AG04449 (cell line): ENCODE measurements at regions not wholly inside any gene's neighbourhood (a gene's known extent, or its start where the extent isn't known, plus 50 kb on each side); places are given as distances from the start of the nearest gene placed in this dataset.

Experiments
- CTCF ChIA-PET: fragments of 350-600 bp; formaldehyde crosslinking; extraction: SDS; loops from one replicate; lab custom pipeline; 2021; ENCODE audit warnings: antibody characterized with exemption; lab: Yijun Ruan, JAX
- POLR2A ChIA-PET: fragments of 400-600, 350-600 bp; formaldehyde crosslinking; extraction: SDS; loops from one replicate; lab custom pipeline; 2020; ENCODE audit warnings: antibody characterized with exemption, inconsistent platforms; lab: Yijun Ruan, JAX
- DNase-seq: peaks from one replicate; pipeline ENCODE4 v3.0.0-alpha.2; 2010; ENCODE audit warnings: low read depth, low spot score
- H3K4me3 ChIP-seq: 2 replicates; pipeline ENCODE4 v1.5.1; 2011; ENCODE audit warnings: low read depth, mild to moderate bottlenecking, control low read depth, low read length
- CTCF ChIP-seq: IDR thresholded peaks from one replicate; pipeline ENCODE4 v1.5.1; 2011; ENCODE audit warnings: mild to moderate bottlenecking, moderate library complexity, low read length, control low read depth, inconsistent platforms; ENCODE audit not compliant: insufficient read depth; ENCODE audit errors: missing control alignments

GRCh38 chr16:66130296-66130905 lies 236.1 kb upstream of the CDH5 start:
- CTCF ChIA-PET = interaction anchor here (1.1 kb wide), 2 partner anchors 12 to 478 kb away, joined by 3 to 4 read pairs; no protein-coding TSS in a partner anchor
- TF ChIP-seq CTCF = no peak
- no peak overlapping the region for H3K4me3 ChIP-seq

GRCh38 chr16:66129196-66129595 lies 237.3 kb upstream of the CDH5 start:
- no peak overlapping the region for H3K4me3 ChIP-seq
- ChIA-PET CTCF (interaction anchor here (0.5 kb wide), 1 partner anchor 100 kb away, joined by 3 read pairs; no protein-coding TSS in a partner anchor), POLR2A (no interaction called here)
- DNase-seq = no peak
- no peak for TF ChIP-seq CTCF

More at GRCh38 chr16:66130296-66130905, 236.1 kb upstream of the CDH5 start:
- no peak for DNase-seq
- POLR2A ChIA-PET = interaction anchor here (0.9 kb wide), 1 partner anchor 23 kb away, joined by 5 read pairs; no protein-coding TSS in a partner anchor

- H3K4me3 ChIP-seq = no peak overlapping the region
- DNase-seq = no peak
- ChIA-PET CTCF (no interaction called here), POLR2A (no interaction called here)
- no peak for TF ChIP-seq CTCF
Measured at GRCh38 chr16:66128371-66128770, 238.1 kb upstream of the CDH5 start.

GRCh38 chr16:66127459-66128370 lies 238.8 kb upstream of the CDH5 start:
- H3K4me3 ChIP-seq = no peak overlapping the region
- DNase-seq = no peak
- ChIA-PET CTCF (no interaction called here), POLR2A (no interaction called here)
- no peak for TF ChIP-seq CTCF

GRCh38 chr16:66121466-66121865 lies 245.0 kb upstream of the CDH5 start:
- ChIA-PET POLR2A (no interaction called here), CTCF (interaction anchor here (0.9 kb wide), 1 partner anchor 63 kb away, joined by 3 read pairs; no protein-coding TSS in a partner anchor)
- no peak overlapping the region for H3K4me3 ChIP-seq
- no peak for DNase-seq
- no peak for TF ChIP-seq CTCF

- DNase-seq = peak; percentile 72
- ChIA-PET POLR2A (no interaction called here), CTCF (interaction anchor here (0.9 kb wide), 1 partner anchor 63 kb away, joined by 3 read pairs; no protein-coding TSS in a partner anchor)
- no peak for TF ChIP-seq CTCF
- no peak overlapping the region for H3K4me3 ChIP-seq
Measured at GRCh38 chr16:66120656-66121055, 245.8 kb upstream of the CDH5 start.
